Activated CD4-positive, alpha-beta T cell treated with anti-CD3 and anti-CD28 coated beads for 36 hours (primary cell): ENCODE measurements at regions not wholly inside any gene's neighbourhood (a gene's known extent, or its start where the extent isn't known, plus 50 kb on each side); places are given as distances from the start of the nearest gene placed in this dataset.

Experiments used
- ATAC-seq: fragments of 200-7000 bp; cut with Tn5 transposase; one replicate; pipeline ENCODE4 v1.10.0; 2021; ENCODE audit warnings: mild to moderate bottlenecking, moderate library complexity
- CTCF ChIA-PET: fragments of 350-600 bp; sonication (Branson Sonifier 250); formaldehyde crosslinking; loops from one replicate; lab custom pipeline; 2021; ENCODE audit warnings: antibody characterized with exemption; lab: Charles Lee
- POLR2A ChIA-PET: fragments of 350-600 bp; sonication (Branson Sonifier 250); formaldehyde crosslinking; loops from one replicate; lab custom pipeline; 2021; ENCODE audit warnings: antibody characterized with exemption, inconsistent platforms; lab: Charles Lee
- DNase-seq: peaks from one replicate; pipeline ENCODE4 v3.0.0-alpha.2; 2020
- H3K27ac Mint-ChIP-seq: one replicate; pipeline ENCODE4 v1.8.0; 2021; ENCODE audit warnings: mixed read lengths
- H3K27me3 Mint-ChIP-seq: one replicate; pipeline ENCODE4 v1.8.0; 2021; ENCODE audit warnings: mixed read lengths
- H3K36me3 Mint-ChIP-seq: one replicate; pipeline ENCODE4 v1.8.0; 2021; ENCODE audit warnings: low read depth, mixed read lengths
- H3K4me1 Mint-ChIP-seq: one replicate; pipeline ENCODE4 v1.8.0; 2021; ENCODE audit warnings: mixed read lengths
- H3K4me3 Mint-ChIP-seq: one replicate; pipeline ENCODE4 v1.8.0; 2021; ENCODE audit warnings: mild to moderate bottlenecking, moderate library complexity, mixed read lengths
- H3K9me3 Mint-ChIP-seq: one replicate; pipeline ENCODE4 v1.8.0; 2021; ENCODE audit warnings: low read depth, mixed read lengths
- intact Hi-C, 2 experiments: fragments of 100-400 bp; cut with DNase I in 1 of 2; cut with micrococcal nuclease in 1 of 2; formaldehyde crosslinking; loops; one replicate each; pipeline versions ENCODE4 v1.14.2 to v1.15.1; 2022 to 2024; cut with DNase I, micrococcal nuclease

DNA sequence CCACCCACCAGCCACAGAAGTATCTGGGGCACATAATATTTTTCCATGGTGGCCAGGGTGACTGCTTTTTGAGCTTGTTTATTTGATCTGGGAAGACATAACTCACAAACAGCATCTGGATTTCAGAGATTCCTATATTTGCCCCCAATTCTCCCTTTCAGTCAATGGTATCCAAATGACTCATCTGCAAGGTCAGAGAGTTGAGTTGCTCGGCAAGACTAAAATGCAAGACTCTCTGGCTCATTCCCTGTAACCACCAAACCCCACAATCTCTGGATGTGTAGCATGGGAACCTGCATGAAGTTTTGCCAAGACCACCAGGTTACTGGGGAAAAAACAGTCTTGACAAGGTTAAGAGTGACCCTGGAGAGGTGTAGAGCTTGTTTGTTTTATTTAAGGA is 174.9 kb upstream of the FAR2 start:
- no peaks in the 10 kb centered on the region for H3K9me3 Mint-ChIP-seq
- ATAC-seq, result no peak
- intact Hi-C loops, result no loop called here

DNA sequence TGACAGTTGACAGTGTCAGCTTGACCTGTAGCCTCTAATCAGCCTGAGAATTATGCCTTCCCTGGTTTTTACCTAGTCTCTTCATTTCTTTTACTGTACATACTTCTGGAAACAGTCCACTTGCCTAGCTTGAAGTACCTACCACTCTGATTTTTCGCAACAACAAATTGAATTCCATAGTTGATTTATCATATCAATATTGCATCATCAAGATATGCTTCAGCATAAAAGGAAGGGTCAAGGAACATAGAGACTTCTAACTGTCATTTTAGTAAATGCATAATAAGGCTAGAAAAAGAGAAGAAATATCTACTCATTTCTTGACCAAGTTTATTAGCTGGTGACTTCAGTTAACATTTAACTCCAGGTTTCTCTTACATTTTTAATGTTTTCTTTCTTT is 174.2 kb upstream of the FAR2 start:
- Mint-ChIP-seq H3K4me1 (no peaks in the 10 kb centered on the region), H3K27me3 (peaks cover 14% of the 10 kb centered on the region), H3K4me3 (no peak overlapping the region), H3K9me3 (no peaks in the 10 kb centered on the region), H3K27ac (no peak overlapping the region), H3K36me3 (no peaks in the 10 kb centered on the region)
- intact Hi-C loops, result no loop called here
- ATAC-seq (no peak), DNase-seq (no peak)
- ChIA-PET CTCF (interaction anchor here (1.2 kb wide), 1 partner anchor 12 kb away, joined by 3 read pairs; no protein-coding TSS in a partner anchor), POLR2A (no interaction called here)

More for the DNA sequence above, 174.9 kb upstream of the FAR2 start:
- ChIA-PET POLR2A (no interaction called here), CTCF (interaction anchor here (1.2 kb wide), 1 partner anchor 11 kb away, joined by 3 read pairs; no protein-coding TSS in a partner anchor)
- Mint-ChIP-seq H3K4me1 (no peaks in the 10 kb centered on the region), H3K4me3 (no peak overlapping the region), H3K36me3 (no peaks in the 10 kb centered on the region), H3K27ac (no peak overlapping the region), H3K27me3 (peaks cover 14% of the 10 kb centered on the region)
- DNase-seq, result no peak

DNA sequence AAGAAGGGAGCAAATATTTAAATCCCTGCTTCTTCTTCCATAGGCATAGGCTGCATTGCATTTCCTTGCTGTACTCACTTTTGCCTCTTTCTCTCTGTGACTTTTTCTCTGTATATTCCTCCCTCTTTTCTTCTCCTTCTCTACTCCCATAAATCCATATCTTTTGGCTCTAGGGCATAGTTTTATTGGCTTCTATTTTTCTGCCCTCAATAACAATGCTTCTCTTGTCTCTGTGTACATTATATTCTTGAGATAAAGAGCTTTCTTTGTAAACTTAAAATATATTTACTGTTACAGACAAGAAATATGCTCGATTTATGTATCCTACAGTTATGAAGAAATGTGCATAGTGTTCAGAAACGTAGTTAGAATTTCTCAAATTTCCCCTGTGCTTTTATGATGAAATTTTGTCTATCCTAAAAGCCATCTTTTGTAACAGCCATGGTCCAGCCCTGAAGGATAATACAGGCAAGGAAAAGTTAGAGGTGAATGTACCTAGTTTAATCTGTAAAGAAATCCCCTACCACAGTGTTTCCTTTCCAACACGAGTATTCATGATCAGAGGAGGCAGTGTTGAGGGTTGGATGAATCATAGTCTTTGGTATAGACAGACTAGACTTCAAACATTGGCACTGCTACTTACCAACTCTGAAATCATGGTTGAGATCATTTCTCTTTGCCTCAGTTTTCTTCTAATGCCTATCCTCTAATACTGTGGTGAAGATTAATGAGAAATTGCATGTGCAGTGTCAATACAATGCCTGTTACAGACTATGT is 173.3 kb upstream of the FAR2 start:
- Mint-ChIP-seq H3K27ac (no peak overlapping the region), H3K4me3 (no peak overlapping the region), H3K4me1 (no peaks in the 10 kb centered on the region), H3K9me3 (no peaks in the 10 kb centered on the region), H3K36me3 (no peaks in the 10 kb centered on the region), H3K27me3 (peaks cover 14% of the 10 kb centered on the region)
- intact Hi-C loops, result no loop called here
- ChIA-PET POLR2A (no interaction called here), CTCF (no interaction called here)
- ATAC-seq (no peak), DNase-seq (no peak)

DNA sequence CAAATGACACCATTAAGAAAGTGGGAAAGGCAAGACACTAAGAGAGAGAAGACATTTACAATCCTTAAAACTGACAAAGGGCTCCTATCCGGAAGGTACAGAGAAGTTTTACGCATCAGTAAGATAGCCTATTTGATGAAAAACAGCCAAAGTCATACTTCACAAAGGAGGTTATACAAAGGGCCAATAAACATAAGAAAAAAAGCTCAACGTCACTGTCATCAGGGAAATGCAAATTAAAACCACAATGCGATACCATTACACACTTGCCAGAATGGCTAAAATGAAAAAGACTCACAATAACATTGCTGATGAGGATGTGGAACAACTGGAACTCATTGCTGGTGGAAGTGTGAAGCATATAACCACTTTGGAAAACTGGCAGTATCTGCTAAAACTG is 168.6 kb upstream of the FAR2 start:
- CTCF ChIA-PET, result no interaction called here
- POLR2A ChIA-PET, result no interaction called here
- H3K27me3 Mint-ChIP-seq, result peaks cover 8% of the 10 kb centered on the region
- H3K36me3 Mint-ChIP-seq, result no peaks in the 10 kb centered on the region
- ATAC-seq (no peak), DNase-seq (no peak)
- no peak overlapping the region for H3K4me3 Mint-ChIP-seq
- intact Hi-C loops, result no loop called here
- H3K27ac Mint-ChIP-seq, result no peak overlapping the region
- no peaks in the 10 kb centered on the region for H3K9me3 Mint-ChIP-seq
- no peaks in the 10 kb centered on the region for H3K4me1 Mint-ChIP-seq

DNA sequence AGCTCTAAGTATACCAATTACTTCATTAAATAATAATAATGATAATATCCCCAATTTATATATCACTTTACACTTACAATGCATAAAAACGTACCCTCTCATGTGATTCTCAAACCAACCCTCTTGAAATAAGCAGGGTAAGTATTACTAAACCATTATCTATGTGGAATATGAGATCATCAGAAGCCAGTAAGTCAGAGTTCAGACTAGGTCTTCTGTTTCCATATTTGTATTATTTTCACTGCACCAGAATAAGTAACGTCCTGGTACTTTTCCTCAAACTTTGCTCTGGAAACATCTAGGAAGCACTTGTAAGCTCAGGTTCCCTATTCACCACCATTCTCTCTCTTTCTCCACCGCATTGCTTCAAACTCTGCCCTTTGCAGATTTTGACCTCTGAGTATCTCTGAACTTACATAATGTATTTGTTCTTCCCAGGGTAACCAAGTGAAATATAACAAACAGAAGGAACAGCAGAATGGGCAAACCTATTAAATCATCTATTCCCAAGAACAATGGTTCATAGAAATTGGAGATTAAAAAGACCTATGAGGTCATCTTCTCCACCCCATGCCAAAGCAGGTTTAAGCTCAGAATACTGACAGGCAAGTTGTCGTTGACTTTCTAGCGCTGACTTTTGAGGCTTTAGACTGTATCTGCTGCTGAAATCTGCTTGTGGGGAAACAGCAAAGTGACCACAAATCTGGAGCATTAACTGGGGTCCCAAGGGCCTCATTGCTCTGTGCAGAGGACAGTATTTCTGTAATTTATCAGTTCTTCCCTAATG is 161.3 kb upstream of the FAR2 start:
- DNase-seq, result no peak
- Mint-ChIP-seq H3K9me3 (no peaks in the 10 kb centered on the region), H3K36me3 (no peaks in the 10 kb centered on the region), H3K27me3 (peaks cover 11% of the 10 kb centered on the region), H3K4me3 (no peak overlapping the region), H3K27ac (no peak overlapping the region), H3K4me1 (no peaks in the 10 kb centered on the region)
- no peak for ATAC-seq
- ChIA-PET CTCF (no interaction called here), POLR2A (no interaction called here)
- intact Hi-C loops, result no loop called here

DNA sequence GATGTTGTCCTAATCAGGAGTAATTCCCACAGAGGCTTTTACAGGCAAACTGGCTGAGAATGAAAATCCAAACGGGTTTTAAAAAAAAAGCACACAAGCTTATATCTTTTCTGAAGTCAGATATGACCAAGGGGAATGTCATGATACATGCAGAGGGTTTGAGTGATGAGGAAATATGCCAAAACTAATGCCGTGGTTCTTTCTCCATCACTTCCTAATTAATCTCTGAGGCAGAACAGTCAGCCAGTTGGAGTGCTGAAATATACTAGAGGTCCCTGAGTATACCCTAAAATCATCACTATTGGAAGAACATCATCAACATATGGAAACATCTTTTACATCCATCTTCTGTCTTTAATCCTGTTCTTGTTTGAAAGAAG is 160.8 kb upstream of the FAR2 start:
- Mint-ChIP-seq H3K27ac (no peak overlapping the region), H3K27me3 (peaks cover 11% of the 10 kb centered on the region), H3K9me3 (no peaks in the 10 kb centered on the region), H3K36me3 (no peaks in the 10 kb centered on the region), H3K4me3 (no peak overlapping the region), H3K4me1 (no peaks in the 10 kb centered on the region)
- POLR2A ChIA-PET, result no interaction called here
- ATAC-seq, result no peak
- CTCF ChIA-PET, result no interaction called here
- no peak for DNase-seq
- intact Hi-C loops, result no loop called here

DNA sequence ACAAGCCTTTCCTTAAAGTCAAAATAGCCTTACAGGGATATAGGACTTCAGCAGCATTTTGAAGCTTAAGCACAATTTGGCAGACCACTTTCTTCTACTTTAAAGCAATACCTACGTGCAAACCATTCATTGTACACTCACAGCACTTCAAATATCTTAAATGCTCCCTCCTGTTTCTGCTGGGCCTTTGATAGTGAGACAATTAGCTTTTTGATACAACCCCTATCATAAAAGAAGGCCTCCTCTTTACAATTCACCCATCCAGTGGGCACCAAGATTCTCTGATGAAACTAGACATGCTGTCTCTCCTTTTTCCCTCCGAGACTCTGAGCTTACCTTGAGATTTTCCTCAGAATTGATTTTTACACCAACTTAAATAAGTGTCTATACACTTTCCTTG is 157.5 kb upstream of the FAR2 start:
- CTCF ChIA-PET, result no interaction called here
- DNase-seq (no peak), ATAC-seq (no peak)
- Mint-ChIP-seq H3K9me3 (no peaks in the 10 kb centered on the region), H3K4me3 (no peak overlapping the region), H3K27ac (no peak overlapping the region), H3K4me1 (no peaks in the 10 kb centered on the region), H3K27me3 (peaks cover 9% of the 10 kb centered on the region), H3K36me3 (no peaks in the 10 kb centered on the region)
- POLR2A ChIA-PET, result no interaction called here
- intact Hi-C loops, result no loop called here

DNA sequence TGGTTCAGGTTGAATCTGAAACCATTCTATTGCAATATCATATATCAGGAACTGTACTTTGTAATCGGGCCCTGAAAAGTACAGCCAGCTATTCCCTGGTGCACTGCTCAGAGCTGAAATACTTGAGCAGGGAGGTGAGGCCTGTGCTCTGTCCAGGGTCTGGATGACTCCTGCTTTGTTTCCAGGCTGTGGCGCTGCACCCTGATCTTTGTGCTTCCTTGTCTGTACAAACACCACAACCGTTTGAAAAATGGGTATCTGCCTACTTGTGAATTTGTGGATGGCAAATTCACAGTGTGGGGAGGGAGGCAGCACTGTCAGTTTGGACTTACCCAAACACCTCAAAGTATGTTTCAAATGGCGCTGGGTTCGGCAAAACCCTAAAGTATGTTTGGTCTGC is 155.4 kb upstream of the FAR2 start:
- intact Hi-C loops, result no loop called here
- ChIA-PET CTCF (no interaction called here), POLR2A (no interaction called here)
- Mint-ChIP-seq H3K9me3 (no peaks in the 10 kb centered on the region), H3K4me3 (no peak overlapping the region), H3K27ac (no peak overlapping the region), H3K36me3 (no peaks in the 10 kb centered on the region), H3K4me1 (no peaks in the 10 kb centered on the region), H3K27me3 (peaks cover 5% of the 10 kb centered on the region)
- DNase-seq (no peak), ATAC-seq (no peak)

DNA sequence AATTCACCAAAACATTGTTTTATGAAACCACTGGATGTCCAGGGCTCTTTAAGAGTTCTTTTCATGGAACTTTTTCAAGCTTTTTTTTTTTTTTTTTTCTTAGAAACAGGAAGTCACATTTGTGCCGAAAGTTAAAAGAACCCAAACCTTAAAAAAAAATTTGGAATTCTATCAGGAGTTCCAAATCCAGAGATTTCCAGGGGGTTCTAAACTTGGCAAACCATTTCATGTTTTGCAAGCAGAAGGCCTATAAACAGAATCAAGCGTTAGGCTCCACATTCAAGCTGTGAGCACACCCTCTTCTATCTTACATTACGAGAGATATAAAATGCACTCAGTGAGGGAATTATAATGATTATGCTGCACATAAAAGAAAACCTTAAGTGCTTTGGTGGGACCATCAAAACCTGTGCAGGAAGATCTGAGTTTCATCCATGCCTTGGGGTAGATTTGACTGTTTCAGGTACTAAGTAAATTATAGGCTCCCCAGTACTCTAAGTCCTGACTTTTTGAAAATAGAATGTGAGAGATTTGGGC is 154.8 kb upstream of the FAR2 start:
- H3K4me1 Mint-ChIP-seq, result no peaks in the 10 kb centered on the region
- H3K27me3 Mint-ChIP-seq, result peaks cover 3% of the 10 kb centered on the region
- CTCF ChIA-PET, result no interaction called here
- no peak overlapping the region for H3K4me3 Mint-ChIP-seq
- H3K9me3 Mint-ChIP-seq, result no peaks in the 10 kb centered on the region
- H3K27ac Mint-ChIP-seq, result no peak overlapping the region
- H3K36me3 Mint-ChIP-seq, result no peaks in the 10 kb centered on the region
- POLR2A ChIA-PET, result no interaction called here
- DNase-seq (no peak), ATAC-seq (no peak)
- intact Hi-C loops, result no loop called here

DNA sequence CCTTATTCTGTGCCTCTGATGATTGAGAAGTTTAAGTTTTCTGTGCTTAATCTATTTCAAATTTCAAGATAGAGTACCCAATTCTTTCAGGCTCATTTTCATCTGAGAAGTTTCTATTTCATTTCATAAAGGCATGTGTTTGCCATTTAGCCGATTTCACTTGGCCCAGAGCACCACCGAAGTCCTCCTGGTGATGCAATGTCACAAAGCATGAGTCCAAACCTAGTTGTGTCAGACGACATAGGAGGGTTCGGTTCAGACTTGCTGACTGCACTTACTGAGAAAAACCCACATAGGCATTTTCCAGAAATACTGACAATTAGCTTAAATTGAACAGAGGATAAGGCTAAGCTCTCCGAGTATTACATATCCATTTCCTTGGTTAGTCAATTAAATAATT is 152.4 kb upstream of the FAR2 start:
- Mint-ChIP-seq H3K4me3 (no peak overlapping the region), H3K27ac (no peak overlapping the region), H3K4me1 (no peaks in the 10 kb centered on the region), H3K9me3 (no peaks in the 10 kb centered on the region), H3K27me3 (peaks cover 10% of the 10 kb centered on the region), H3K36me3 (no peaks in the 10 kb centered on the region)
- POLR2A ChIA-PET, result no interaction called here
- no peak for DNase-seq
- CTCF ChIA-PET, result no interaction called here
- ATAC-seq, result no peak
- intact Hi-C loops, result loop anchor here in 1 of 2 experiments (5.0 kb wide), 1 partner anchor 1264 kb away; no protein-coding TSS in a partner anchor

DNA sequence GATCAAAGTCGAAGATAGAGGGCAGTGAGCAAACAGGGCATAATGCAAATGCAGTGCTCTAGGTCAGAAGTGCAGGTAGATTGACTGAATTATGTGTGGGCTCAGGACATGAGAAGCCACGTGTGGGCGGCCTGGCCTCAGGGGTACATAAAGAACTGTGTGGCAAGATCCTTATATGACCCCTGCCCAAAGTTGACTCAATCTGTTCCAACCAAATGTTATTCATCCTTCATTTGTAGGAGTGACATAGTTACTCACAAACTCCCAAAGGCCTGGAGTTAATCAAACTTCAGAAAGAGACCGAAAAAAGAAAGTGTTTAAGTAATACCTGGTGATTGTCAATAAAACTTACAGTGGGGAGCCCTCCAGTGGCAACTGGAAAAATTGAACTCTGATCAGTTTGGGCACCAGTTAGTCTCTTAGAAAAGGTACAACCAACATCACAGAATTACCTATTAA is 150.4 kb upstream of the FAR2 start:
- peaks cover 10% of the 10 kb centered on the region for H3K27me3 Mint-ChIP-seq
- intact Hi-C loops, result loop anchor here in 1 of 2 experiments (5.0 kb wide), 1 partner anchor 1266 kb away; no protein-coding TSS in a partner anchor
- H3K4me1 Mint-ChIP-seq, result no peaks in the 10 kb centered on the region
- H3K9me3 Mint-ChIP-seq, result no peaks in the 10 kb centered on the region
- ATAC-seq, result peak; percentile 23
- POLR2A ChIA-PET, result no interaction called here
- H3K36me3 Mint-ChIP-seq, result no peaks in the 10 kb centered on the region
- CTCF ChIA-PET, result interaction anchor here (0.6 to 1.0 kb wide), 2 partner anchors 15 to 1036 kb away, joined by 3 to 8 read pairs; no protein-coding TSS in a partner anchor
- DNase-seq, result peak; percentile 26
- no peak overlapping the region for H3K27ac Mint-ChIP-seq
- H3K4me3 Mint-ChIP-seq, result no peak overlapping the region
